ENCODE measurements at regions not wholly inside any gene's neighbourhood (a gene's known extent, or its start where the extent isn't known, plus 50 kb on each side); places are given as distances from the start of the nearest gene placed in this dataset.
A peak's percentile ranks its signal among the peaks of the same experiment; 100 is the strongest.

DNA sequence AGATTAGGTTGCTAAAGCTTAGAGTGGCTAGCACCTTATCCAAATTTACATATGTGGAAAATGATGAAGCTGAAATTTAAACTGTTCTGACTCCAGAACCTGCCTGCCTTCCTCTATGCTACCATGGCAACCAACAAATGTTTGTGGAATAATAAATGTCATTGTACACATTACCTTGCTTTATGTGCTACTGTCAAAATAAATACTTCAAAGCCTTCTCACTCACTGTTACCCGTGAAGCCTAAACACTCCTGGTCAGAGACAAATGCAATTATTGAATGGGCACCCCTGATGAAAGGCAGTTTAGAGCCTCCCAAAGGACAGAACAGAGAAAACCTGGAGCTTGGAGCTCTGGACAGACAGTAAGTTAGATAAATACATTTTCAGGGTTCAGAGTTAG, 158.6 kb downstream of the FAM114A2 start:
- no peak for DNase-seq

DNA sequence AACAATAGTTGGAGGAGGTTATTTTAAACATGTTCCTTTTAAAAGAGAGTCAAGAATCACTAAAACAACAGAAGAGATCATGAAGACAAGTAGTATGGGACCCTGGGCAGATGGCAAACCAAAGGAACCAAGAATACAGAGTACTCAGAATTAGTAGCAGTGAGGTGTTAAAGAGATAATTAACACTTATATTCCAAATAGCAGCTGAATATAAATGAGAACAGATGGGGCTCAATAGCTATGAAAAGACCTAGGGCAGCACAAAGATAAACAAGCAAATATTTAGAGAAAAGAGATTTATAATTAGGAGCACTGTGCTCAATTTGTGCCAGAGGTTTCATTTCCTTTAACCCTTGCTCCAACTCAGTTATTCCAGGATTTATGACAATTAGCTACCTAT, 159.1 kb downstream of the FAM114A2 start:
- no peak for DNase-seq

DNA sequence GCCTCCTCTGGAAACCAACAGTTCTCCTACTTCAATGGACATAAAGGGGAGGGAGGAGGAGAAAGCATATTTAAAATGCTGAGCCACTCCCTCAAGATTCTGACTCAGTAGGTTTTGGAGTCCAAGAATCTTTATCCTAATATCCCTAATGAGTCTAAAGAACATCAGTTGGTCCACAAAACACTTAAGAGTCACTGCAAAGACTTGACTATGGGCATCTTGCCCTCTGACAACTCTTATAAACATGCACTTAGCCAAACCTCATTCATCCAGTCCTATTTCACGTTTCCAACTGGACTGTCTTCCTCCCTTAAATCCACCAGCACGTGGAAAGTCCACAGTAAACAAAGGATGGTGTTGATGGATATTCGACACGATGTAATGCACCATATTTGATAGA, 172.5 kb downstream of the FAM114A2 start:
- no peak for DNase-seq

DNA sequence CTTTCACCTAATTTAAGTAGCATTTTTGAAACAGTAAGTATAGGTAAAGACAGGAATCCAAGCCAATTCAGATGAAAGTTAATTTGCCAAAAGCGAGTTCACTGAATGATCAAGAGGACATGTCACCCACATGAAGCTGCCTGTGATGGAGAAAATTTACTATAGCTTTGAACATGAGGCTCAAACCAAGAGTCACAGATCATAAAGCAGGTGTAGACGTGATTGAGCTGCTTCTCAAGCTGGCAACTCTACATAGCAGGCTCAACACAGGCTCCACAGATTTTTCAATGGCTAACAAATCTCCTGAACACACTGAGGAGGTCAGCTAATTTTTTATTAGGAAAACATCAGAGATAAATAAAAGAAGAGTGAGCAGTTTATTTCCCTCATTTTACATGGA, 173.7 kb downstream of the FAM114A2 start:
- no peak for DNase-seq

DNA sequence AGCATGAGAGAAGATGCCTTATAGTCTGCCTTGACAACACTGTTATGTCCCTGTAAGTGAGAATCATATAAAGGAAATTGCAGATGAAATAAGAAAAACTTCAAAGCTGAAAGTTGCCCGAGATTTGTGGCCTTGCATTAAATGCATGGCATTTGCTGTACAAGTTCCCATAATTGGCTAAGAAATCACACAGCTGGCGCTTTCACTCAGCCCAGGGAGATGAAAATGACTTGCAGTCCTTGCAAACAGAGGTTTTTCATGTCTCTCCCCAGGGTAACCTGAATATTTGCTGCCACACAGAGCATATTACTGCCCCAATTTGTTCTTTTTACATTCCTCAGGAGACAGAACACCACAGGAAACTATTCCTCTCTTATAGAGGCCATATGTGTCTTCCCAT, 174.8 kb downstream of the FAM114A2 start:
- DNase-seq, result peak; percentile 87

Measured in tongue (tissue), 1 donor.